ENCODE measurements at regions not wholly inside any gene's neighbourhood (a gene's known extent, or its start where the extent isn't known, plus 50 kb on each side); places are given as distances from the start of the nearest gene placed in this dataset.

DNA sequence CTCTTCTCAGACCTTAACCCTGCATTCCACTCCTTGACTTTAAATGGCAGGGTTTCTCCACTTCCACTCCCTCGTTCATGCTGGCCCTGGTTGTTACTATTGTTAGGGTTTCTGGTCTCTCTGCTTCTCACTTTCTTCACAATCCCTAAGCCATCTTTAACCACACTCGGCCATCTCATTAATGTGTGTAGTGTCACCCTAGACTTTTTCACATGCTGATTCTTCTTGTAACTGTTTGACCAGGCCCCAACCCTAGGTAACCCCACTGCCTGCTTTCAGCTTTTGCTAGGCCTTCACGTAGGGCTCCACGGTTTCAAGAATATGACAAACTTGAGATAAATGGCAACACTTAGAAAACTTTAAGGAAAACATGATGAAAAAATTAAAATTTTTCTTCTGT, 195.1 kb downstream of the IPO8 start:
- intact Hi-C loops (cut with DNase I), result no loop called here
- ATAC-seq, result no peak
- H3K27ac ChIP-seq, result no peak overlapping the region
- H3K27me3 ChIP-seq, result no peaks in the 10 kb centered on the region
- no peak overlapping the region for H3K4me3 ChIP-seq
- H3K36me3 ChIP-seq, result no peaks in the 10 kb centered on the region
- no peaks in the 10 kb centered on the region for H3K9me3 ChIP-seq
- no peak for DNase-seq
- no peaks in the 10 kb centered on the region for H3K4me1 ChIP-seq
- TF ChIP-seq, protein P1, sequence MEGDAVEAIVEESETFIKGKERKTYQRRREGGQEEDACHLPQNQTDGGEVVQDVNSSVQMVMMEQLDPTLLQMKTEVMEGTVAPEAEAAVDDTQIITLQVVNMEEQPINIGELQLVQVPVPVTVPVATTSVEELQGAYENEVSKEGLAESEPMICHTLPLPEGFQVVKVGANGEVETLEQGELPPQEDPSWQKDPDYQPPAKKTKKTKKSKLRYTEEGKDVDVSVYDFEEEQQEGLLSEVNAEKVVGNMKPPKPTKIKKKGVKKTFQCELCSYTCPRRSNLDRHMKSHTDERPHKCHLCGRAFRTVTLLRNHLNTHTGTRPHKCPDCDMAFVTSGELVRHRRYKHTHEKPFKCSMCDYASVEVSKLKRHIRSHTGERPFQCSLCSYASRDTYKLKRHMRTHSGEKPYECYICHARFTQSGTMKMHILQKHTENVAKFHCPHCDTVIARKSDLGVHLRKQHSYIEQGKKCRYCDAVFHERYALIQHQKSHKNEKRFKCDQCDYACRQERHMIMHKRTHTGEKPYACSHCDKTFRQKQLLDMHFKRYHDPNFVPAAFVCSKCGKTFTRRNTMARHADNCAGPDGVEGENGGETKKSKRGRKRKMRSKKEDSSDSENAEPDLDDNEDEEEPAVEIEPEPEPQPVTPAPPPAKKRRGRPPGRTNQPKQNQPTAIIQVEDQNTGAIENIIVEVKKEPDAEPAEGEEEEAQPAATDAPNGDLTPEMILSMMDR (IDR thresholded peaks at IDR 0.05), result no peak

DNA sequence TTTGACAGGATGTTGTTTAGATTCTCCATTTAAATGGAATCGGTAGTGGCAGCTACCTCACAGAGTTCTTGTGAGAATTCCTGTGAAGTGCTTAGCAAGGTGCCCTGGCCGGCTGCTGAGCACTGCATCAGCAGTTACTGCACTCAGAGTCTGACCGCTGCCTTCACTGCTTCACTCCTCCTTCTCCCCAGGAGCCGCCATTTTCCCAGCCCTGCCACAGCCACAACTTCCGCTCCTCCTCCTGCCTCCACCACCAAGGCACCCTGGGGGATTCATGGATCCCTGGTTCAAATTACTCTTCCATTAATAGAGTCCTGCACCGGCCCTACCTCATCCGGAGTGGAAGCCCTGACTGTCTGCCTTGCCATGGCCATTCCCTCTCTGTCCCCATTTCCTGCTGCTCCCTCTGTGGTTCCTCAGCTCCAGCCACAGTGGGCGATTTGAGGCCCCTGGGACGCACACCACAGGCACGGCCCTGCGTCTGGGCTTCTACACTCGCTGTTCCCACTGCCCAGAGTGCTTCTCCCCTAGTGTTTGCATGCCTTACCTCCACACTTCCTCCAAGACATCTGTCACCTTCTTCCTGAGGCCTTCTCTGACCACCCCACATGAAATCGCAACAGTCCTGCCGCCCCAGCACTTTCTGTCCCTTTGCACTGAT, 210.3 kb downstream of the IPO8 start:
- TF ChIP-seq, protein P1 (IDR thresholded peaks at IDR 0.05), result no peak
- no peaks in the 10 kb centered on the region for H3K9me3 ChIP-seq
- H3K27ac ChIP-seq, result no peak overlapping the region
- no peak overlapping the region for H3K4me3 ChIP-seq
- intact Hi-C loops (cut with DNase I), result no loop called here
- H3K36me3 ChIP-seq, result no peaks in the 10 kb centered on the region
- DNase-seq (no peak), ATAC-seq (no peak)
- H3K4me1 ChIP-seq, result no peaks in the 10 kb centered on the region
- no peaks in the 10 kb centered on the region for H3K27me3 ChIP-seq

DNA sequence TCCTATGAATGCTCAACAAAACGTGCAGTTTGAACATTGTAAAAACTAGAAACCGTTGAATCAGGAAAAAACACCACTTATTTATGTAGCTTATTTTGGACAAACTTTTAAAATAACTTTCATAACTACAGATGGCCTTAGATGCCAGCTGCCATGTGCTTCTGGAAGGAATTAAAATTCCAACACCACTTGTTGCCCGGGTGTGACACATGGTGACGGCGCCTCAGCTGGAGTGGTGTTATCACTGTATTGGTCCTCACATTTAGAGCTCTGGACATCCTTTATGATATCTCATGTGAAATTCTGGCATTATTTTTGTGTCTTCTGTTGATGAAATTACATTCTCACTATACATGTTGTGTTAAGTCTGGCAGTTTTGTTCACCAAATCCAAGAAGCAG, 211.0 kb downstream of the IPO8 start:
- no peak overlapping the region for H3K27ac ChIP-seq
- no peaks in the 10 kb centered on the region for H3K9me3 ChIP-seq
- H3K27me3 ChIP-seq, result no peaks in the 10 kb centered on the region
- DNase-seq (no peak), ATAC-seq (no peak)
- H3K36me3 ChIP-seq, result no peaks in the 10 kb centered on the region
- intact Hi-C loops (cut with DNase I), result no loop called here
- H3K4me1 ChIP-seq, result no peaks in the 10 kb centered on the region
- TF ChIP-seq, protein P1 (IDR thresholded peaks at IDR 0.05), result no peak
- H3K4me3 ChIP-seq, result no peak overlapping the region

DNA sequence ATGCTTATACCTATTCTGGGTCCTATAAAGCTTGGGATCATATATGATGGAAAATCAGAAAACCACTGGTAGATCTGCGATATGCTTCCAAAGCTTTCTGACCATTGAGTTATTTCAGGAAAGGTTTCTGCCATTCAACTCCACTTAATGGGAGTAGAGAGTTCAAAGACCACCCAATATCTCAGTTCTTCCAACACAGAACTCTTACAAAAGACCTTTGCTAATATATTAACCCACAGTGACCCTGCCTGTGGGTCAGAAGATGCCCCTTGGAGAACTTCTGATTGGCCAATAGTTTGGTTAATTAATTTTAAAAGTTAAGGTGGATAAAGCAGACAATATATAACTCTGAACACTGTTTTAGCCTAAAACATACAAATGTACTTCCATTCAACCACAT, 213.0 kb downstream of the IPO8 start:
- Histone ChIP-seq H3K27me3 (no peaks in the 10 kb centered on the region), H3K27ac (no peak overlapping the region), H3K4me3 (no peak overlapping the region), H3K36me3 (no peaks in the 10 kb centered on the region), H3K4me1 (no peaks in the 10 kb centered on the region), H3K9me3 (no peaks in the 10 kb centered on the region)
- intact Hi-C loops (cut with DNase I), result no loop called here
- ATAC-seq (no peak), DNase-seq (no peak)
- TF ChIP-seq, protein P1 (IDR thresholded peaks at IDR 0.05), result no peak

DNA sequence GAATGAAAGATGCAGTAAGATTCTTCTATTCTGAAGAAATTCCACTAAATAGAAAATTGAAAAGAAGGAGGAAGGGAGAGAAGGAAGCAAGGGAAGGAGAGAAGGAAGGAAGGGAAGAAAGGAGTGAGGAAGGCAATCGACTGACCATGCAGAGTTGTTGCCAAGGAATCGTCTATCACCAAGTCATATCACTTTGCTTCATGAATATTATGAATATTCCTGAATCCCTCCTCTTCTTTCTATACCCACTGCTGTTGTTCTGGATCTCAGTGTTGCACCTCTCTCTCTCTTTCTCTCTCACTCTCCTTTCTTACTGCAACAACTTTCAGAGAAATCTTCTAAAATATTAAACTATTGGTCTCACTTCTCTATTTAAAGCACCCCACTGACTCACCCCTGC, 222.4 kb downstream of the IPO8 start:
- DNase-seq, result no peak
- Histone ChIP-seq H3K27ac (no peak overlapping the region), H3K27me3 (no peaks in the 10 kb centered on the region), H3K4me1 (no peaks in the 10 kb centered on the region), H3K36me3 (no peaks in the 10 kb centered on the region), H3K9me3 (no peaks in the 10 kb centered on the region), H3K4me3 (no peak overlapping the region)
- intact Hi-C loops (cut with DNase I), result no loop called here
- ATAC-seq, result no peak
- TF ChIP-seq, protein P1 (IDR thresholded peaks at IDR 0.05), result no peak

DNA sequence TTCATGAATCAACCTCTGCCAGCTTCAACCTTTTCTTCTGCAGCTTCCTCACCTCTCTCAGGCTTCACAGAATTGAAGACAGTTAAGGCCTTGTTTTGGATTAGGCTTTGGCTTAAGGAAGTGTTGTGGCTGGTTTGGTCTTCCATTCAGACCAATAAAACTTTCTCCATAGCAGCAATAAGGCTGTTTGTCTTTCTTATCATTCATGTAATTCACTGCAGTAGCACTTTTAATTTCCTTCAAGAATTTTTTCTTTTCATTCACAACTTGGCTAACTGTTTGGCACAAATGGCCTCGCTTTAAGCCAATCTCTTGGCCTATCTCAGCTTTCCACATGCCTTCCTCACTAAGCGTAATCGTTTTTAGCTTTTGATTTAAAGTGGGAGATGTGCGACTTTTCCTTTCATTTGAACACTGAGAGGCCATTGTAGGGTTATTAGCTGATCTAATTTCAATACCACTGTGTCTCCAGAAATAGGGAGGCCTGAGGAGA, 229.5 kb downstream of the IPO8 start:
- no peak for DNase-seq
- no peak for ATAC-seq
- H3K4me1 ChIP-seq, result no peaks in the 10 kb centered on the region
- H3K4me3 ChIP-seq, result no peak overlapping the region
- H3K27ac ChIP-seq, result no peak overlapping the region
- TF ChIP-seq, protein P1 (IDR thresholded peaks at IDR 0.05), result no peak
- H3K36me3 ChIP-seq, result no peaks in the 10 kb centered on the region
- H3K27me3 ChIP-seq, result no peaks in the 10 kb centered on the region
- no peaks in the 10 kb centered on the region for H3K9me3 ChIP-seq
- intact Hi-C loops (cut with DNase I), result no loop called here
